ENCODE measurements at regions not wholly inside any gene's neighbourhood (a gene's known extent, or its start where the extent isn't known, plus 50 kb on each side); places are given as distances from the start of the nearest gene placed in this dataset.

GRCh38 chr9:87247097-87247496, 250.6 kb upstream of the DAPK1 start:
- no peak for TF ChIP-seq CTCF (IDR thresholded peaks at IDR 0.05)
- no peak for TF ChIP-seq POLR2A (IDR thresholded peaks at IDR 0.05)
